Liver (tissue), 3 donors: ENCODE measurements at regions not wholly inside any gene's neighbourhood (a gene's known extent, or its start where the extent isn't known, plus 50 kb on each side); places are given as distances from the start of the nearest gene placed in this dataset.

ENCODE experiments used
- HNF4A ChIP-seq, 2 donors: conservative IDR thresholded peaks; 2 replicates each; pipeline ENCODE4 v1.6.1; 2016; ENCODE audit warnings: antibody characterized with exemption in 2 of 2, mild to moderate bottlenecking in 2 of 2
- HNF4G ChIP-seq: IDR thresholded peaks from 2 replicates; pipeline ENCODE4 v1.6.1; 2016; ENCODE audit warnings: antibody characterized with exemption
- JUND ChIP-seq, 2 donors: IDR thresholded peaks; 2 replicates each; pipeline ENCODE4 v1.6.1; 2016; ENCODE audit warnings: antibody characterized with exemption in 2 of 2
- SP1 ChIP-seq: IDR thresholded peaks from 2 replicates; pipeline ENCODE4 v1.6.1; 2018; ENCODE audit warnings: antibody characterized with exemption, mild to moderate bottlenecking
- YY1 ChIP-seq: IDR thresholded peaks from 2 replicates; pipeline ENCODE4 v1.6.1; 2016; ENCODE audit warnings: antibody characterized with exemption, mild to moderate bottlenecking
- TF ChIP-seq, protein P1 (sequence below): IDR thresholded peaks from 2 replicates; pipeline ENCODE4 v1.6.1; 2016; ENCODE audit warnings: antibody characterized with exemption
- TF ChIP-seq, protein P2 (sequence below): fragments of 150-350 bp; IDR thresholded peaks from 2 replicates; pipeline ENCODE4 v1.5.1; 2017; ENCODE audit warnings: improper control_type of control experiment, low read depth, low read length; ENCODE audit not compliant: missing input control
- TF ChIP-seq, protein P3 (sequence below): IDR thresholded peaks from 2 replicates; pipeline ENCODE4 v1.6.1; 2016; ENCODE audit warnings: antibody characterized with exemption
- TF ChIP-seq, protein P4 (sequence below): IDR thresholded peaks from 2 replicates; pipeline ENCODE4 v1.6.1; 2016; ENCODE audit warnings: antibody characterized with exemption, mild to moderate bottlenecking
- donor health status: healthy.
- donor health status: healthy.

DNA sequence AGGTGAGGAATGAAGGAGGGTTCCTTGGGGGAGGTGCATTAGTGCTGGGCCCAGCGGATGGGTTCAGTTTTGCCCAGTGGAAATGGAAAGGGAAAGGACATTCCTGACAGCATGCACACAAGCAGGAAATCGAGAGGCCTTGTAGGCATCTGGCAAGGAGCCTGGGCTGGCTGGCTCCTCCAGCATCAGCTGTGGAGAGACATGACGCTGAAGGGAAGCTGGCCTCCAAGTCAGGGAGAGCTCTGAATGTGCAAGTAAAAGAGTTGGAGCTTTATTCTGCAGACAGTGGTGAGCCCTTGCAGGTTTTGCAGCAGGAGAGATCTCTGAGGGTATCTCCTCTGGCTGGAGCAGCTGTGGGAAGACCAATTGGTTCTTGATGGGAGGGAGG is 154.3 kb downstream of the MRPL14 start:
- TF ChIP-seq, protein P1, sequence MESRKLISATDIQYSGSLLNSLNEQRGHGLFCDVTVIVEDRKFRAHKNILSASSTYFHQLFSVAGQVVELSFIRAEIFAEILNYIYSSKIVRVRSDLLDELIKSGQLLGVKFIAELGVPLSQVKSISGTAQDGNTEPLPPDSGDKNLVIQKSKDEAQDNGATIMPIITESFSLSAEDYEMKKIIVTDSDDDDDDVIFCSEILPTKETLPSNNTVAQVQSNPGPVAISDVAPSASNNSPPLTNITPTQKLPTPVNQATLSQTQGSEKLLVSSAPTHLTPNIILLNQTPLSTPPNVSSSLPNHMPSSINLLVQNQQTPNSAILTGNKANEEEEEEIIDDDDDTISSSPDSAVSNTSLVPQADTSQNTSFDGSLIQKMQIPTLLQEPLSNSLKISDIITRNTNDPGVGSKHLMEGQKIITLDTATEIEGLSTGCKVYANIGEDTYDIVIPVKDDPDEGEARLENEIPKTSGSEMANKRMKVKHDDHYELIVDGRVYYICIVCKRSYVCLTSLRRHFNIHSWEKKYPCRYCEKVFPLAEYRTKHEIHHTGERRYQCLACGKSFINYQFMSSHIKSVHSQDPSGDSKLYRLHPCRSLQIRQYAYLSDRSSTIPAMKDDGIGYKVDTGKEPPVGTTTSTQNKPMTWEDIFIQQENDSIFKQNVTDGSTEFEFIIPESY: no peak
- TF ChIP-seq, protein P2, sequence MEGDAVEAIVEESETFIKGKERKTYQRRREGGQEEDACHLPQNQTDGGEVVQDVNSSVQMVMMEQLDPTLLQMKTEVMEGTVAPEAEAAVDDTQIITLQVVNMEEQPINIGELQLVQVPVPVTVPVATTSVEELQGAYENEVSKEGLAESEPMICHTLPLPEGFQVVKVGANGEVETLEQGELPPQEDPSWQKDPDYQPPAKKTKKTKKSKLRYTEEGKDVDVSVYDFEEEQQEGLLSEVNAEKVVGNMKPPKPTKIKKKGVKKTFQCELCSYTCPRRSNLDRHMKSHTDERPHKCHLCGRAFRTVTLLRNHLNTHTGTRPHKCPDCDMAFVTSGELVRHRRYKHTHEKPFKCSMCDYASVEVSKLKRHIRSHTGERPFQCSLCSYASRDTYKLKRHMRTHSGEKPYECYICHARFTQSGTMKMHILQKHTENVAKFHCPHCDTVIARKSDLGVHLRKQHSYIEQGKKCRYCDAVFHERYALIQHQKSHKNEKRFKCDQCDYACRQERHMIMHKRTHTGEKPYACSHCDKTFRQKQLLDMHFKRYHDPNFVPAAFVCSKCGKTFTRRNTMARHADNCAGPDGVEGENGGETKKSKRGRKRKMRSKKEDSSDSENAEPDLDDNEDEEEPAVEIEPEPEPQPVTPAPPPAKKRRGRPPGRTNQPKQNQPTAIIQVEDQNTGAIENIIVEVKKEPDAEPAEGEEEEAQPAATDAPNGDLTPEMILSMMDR: no peak
- TF ChIP-seq JUND (IDR thresholded peaks at IDR 0.05): no peak
- TF ChIP-seq YY1: no peak
- TF ChIP-seq HNF4G: no peak
- TF ChIP-seq, protein P3, sequence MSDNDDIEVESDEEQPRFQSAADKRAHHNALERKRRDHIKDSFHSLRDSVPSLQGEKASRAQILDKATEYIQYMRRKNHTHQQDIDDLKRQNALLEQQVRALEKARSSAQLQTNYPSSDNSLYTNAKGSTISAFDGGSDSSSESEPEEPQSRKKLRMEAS: no peak
- TF ChIP-seq SP1: peak; percentile 13
- TF ChIP-seq, protein P4, sequence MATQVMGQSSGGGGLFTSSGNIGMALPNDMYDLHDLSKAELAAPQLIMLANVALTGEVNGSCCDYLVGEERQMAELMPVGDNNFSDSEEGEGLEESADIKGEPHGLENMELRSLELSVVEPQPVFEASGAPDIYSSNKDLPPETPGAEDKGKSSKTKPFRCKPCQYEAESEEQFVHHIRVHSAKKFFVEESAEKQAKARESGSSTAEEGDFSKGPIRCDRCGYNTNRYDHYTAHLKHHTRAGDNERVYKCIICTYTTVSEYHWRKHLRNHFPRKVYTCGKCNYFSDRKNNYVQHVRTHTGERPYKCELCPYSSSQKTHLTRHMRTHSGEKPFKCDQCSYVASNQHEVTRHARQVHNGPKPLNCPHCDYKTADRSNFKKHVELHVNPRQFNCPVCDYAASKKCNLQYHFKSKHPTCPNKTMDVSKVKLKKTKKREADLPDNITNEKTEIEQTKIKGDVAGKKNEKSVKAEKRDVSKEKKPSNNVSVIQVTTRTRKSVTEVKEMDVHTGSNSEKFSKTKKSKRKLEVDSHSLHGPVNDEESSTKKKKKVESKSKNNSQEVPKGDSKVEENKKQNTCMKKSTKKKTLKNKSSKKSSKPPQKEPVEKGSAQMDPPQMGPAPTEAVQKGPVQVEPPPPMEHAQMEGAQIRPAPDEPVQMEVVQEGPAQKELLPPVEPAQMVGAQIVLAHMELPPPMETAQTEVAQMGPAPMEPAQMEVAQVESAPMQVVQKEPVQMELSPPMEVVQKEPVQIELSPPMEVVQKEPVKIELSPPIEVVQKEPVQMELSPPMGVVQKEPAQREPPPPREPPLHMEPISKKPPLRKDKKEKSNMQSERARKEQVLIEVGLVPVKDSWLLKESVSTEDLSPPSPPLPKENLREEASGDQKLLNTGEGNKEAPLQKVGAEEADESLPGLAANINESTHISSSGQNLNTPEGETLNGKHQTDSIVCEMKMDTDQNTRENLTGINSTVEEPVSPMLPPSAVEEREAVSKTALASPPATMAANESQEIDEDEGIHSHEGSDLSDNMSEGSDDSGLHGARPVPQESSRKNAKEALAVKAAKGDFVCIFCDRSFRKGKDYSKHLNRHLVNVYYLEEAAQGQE: no peak
- no peak for TF ChIP-seq HNF4A (conservative IDR thresholded peaks at IDR 0.05)
